ELR (cell line): ENCODE measurements at regions not wholly inside any gene's neighbourhood (a gene's known extent, or its start where the extent isn't known, plus 50 kb on each side); places are given as distances from the start of the nearest gene placed in this dataset.

ENCODE experiments used
- DNase-seq: peaks from one replicate; pipeline ENCODE4 v3.0.0-alpha.2; 2015; ENCODE audit warnings: low read depth

GRCh38 chr2:67970542-67970941 lies 92.3 kb downstream of the C1D start:
- DNase-seq, result no peak

GRCh38 chr2:67974559-67975430 lies 88.0 kb downstream of the C1D start:
- DNase-seq, result no peak

GRCh38 chr2:67977464-67977863 lies 85.3 kb downstream of the C1D start:
- no peak for DNase-seq

GRCh38 chr2:67982956-67983355 lies 79.8 kb downstream of the C1D start:
- DNase-seq, result no peak

- no peak for DNase-seq
Observed at GRCh38 chr2:67984600-67984999, 78.2 kb downstream of the C1D start.

GRCh38 chr2:67985586-67985985 lies 77.2 kb downstream of the C1D start:
- no peak for DNase-seq

- DNase-seq, result no peak
Observed at GRCh38 chr2:67986258-67986657, 76.5 kb downstream of the C1D start.
